Renal cortex interstitium (tissue), 11 donors: ENCODE measurements at regions not wholly inside any gene's neighbourhood (a gene's known extent, or its start where the extent isn't known, plus 50 kb on each side); places are given as distances from the start of the nearest gene placed in this dataset.

Experiments
- DNase-seq, 11 donors: peaks; one replicate each; pipeline ENCODE4 v3.0.0-alpha.2; 2013; ENCODE audit warnings: low read depth in 9 of 11, low spot score in 4 of 11; ENCODE audit errors: extremely low read depth in 1 of 11

DNA sequence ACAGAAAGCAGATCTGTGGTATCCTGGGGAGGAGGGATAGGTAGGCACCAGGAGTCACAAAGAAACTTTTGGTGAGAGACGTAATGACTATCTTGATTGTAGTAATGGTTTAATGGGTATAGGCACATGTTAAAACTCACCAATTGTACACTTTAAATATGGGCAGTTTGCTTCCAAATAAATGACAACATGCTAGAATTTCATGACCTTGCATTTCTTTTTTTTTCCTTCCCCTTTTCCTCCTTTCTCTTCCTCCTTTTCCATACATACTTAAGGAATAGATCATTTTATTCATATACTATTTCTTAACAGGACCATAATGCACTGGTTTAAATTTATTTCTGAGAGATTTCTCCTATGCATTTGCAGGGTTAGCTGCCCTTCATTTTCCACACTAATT, 341.8 kb downstream of the TMEM182 start:
- DNase-seq: no peak

DNA sequence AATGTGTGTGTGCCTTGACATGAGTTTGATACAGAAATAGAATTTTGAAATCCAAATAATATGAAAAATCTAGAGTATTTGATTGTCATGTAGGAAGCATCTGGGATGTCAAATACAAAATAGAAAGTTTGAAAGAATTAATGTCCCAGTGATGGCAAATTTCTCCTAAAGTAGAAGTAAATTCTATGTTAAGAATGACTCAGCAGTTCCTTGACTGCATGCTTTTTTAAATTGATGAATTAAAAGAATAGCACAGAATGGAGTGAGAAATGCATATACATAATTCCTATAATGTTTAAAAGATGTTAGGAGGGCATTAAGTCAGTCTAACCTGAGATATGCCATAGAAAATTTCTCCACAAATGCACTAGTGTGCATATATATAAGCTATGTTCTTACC, 357.5 kb downstream of the TMEM182 start:
- no peak for DNase-seq

DNA sequence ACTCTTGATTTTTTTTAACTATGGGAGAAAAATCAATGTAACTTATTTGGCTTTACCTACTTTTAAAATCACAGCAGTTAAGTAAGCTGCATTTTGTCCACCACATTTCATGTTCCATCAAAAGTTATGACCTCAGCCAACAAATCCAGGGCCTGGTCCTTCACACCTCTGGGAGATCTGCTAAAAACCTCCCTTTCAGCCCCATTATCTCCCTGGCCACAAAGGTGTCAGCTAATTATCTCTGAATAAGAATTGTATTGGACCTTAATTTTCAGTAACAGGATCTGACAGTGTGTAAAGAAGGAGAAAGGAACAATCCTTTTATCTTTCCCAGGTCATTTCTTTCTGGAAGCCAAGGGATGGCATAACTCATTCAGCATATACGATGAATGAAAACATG, 359.3 kb downstream of the TMEM182 start:
- DNase-seq: no peak

DNA sequence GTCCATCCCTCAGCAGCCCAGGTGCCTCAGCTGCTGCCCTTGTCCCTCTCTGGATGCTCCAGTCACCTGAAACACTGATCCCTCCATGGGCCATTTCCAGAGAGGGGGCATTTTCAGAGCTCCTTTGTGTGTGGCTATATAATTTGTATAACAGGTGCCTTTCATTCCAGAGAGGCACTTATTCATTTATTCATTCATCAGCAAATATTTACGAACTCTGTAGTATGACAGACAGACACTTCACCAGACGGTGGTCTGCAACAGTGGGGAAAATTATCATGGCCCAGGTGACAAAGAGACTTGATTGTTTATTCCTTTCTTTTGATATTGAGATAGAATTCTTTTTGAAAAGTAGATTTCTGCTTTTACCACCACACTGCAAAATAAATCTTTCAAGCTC, 361.7 kb downstream of the TMEM182 start:
- no peak for DNase-seq

DNA sequence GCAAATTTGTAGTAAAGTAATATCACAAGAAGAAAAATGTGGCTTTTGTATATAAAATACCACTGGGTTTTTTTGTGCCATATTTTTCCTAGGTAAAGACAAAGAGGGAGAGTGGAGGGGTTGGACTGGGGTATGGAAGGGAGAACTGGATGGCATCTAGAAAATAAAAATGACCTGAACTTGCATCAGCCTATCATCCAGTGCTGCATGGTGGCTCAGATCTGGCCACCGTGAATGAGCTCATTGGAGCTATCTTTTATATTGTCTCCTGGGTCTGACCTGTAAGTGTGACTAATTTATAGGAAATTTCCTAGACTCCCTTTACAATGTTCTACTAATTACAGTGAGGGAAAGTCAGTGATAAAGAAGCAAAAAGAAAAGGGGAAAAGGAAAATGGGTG, 369.0 kb downstream of the TMEM182 start:
- no peak for DNase-seq

DNA sequence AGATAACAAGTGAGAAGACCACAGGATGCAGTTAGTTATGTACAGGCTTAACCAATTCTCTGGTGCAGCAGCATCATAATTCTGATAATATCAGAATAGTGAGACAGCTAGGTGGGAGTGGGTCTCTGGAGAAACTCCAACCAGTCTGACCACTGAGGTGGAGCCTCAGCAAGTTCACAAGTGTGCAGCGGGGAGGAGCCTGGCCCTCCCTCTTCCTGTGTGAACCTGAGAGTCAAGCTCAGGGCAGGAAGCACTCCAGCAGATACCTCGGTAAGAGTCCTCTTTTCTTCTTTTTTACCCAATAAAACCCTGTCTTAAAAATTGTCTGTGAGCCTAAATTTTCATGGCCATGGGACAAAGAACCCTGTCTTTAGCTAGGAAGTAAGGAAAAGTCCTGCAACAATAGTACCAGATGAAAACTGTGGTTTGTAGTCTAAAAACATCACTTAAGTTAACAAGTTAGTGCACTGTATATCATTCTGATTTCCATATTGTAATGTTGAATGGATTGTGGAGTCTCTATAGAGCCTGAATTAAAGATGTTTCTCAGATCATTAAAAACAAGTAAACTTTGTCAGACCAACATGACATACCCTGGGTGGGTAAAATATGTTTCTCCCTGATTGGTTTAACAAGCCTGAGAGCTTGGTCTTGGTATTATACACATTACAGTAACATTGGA, 370.8 kb downstream of the TMEM182 start:
- no peak for DNase-seq

DNA sequence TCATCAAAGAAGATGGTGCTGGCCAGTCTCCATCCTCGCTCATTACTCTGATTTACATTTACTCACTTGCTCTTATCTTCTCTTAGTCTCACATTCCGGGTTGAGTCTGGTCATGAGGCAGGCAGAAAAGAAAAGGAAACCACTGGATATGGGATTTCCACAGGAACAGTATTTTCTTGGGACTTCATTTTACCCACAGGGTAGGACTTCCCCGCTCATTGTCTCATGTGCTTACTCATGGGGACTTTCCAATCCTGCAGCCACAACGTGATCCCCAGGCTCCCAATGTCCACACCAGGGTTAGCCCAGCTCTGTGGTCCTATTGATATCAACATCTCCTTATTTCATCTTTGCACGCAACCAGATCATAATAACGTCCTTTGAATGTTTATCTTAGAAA, 373.8 kb downstream of the TMEM182 start:
- DNase-seq: no peak

DNA sequence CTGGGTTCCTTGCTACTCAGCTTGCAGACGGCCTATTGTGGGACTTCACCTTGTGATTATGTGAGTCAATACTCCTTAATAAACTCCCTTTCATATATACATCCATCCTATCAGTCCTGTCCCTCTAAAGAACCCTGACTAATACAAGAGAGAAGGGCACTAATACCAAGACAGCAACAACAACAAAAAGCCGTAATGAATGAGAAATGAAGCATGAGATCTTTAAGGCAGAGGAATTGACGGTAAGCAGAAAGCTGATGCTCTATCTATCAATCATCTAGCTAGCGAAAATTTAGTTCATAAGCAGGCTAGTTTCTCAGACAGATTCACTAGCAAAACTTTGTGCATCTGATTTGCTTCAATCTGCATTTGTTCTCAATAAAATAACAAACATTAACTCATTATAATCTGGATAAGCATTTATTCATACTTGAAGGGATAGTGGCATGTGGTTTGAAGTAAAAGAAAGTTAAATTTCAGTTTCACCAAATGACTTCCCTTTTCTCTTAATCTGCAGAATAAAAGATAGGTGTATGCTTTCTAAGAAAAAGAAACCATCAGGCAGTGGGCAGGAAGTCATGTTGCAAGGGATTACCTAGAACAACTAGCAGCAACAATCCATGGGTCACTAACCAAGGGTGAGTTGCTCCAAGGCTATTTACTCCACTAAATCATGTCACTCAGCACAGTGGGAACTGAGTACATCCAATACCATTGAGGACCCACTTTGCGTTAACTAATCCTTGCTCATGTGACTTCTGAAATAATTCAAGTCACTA, 376.5 kb downstream of the TMEM182 start:
- DNase-seq: peak in 7 of 11 donors; percentile 12 to 59 (median 39)

DNA sequence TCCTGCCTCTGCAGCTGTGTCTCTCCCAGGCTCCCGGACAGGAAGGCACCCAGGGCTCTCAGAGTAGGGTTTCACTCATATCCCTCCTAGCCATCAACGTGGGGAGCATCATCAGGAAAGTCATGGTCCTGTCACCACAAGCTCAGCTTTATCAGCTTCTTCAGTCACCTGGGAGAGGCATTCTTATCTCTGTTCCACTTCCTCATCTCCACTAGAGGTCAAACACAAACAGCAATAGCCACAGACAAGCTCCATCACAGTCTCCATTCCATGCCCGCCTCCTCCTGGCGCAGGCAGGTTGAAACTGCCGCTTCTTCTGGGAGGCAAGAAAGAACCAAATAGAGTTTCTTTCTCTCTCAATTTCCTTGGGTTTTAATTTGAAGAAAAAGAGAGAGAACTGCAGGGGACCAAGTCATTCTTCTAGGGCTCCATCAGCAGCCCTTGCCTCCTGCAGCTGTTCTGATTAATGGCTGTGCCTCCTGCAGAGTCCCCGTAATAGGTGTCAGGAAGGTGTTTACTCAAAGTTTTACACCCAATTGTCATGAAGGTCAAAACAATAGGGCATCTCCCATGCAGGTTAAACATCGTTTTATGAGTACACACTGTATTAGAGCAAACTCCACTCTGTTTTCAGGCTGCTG, 377.9 kb downstream of the TMEM182 start:
- no peak for DNase-seq

DNA sequence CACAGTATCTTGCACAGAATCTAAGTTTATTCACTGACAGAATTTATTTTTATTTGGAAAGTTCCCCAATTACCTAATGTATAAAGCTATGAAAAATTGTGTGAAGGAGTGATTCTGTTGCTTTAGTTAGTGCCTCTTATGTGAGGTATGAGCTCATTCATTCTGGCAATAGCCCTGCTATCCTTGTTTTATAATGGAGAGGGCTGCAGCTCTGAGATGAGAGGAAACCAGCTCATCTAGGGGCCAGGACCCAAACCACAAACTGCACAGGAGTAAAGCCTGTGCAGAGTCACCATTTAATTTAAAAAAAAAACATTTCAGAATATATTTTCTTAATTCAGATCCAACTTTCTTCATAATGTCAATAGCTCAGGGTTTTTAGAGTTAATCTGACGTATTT, 383.0 kb downstream of the TMEM182 start:
- DNase-seq: no peak

DNA sequence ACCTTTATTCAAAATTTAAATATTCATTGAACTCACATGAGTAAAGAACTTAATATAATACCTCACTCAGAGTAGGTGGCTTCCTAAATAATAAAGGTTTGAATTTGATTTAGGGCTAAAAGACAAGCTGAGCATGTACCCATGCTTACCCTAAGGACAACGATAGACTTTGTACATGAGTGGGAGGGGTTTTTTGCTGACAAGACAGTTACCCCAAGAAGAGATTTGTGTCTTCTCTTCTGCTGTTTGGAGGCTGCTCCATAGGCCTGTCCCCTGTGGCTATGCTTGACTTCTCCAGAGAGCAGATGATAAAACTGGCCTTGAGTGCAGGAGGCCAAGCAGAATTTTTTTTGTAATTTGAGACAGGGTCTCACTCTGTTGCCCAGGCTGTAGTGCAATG, 383.9 kb downstream of the TMEM182 start:
- DNase-seq: no peak

DNA sequence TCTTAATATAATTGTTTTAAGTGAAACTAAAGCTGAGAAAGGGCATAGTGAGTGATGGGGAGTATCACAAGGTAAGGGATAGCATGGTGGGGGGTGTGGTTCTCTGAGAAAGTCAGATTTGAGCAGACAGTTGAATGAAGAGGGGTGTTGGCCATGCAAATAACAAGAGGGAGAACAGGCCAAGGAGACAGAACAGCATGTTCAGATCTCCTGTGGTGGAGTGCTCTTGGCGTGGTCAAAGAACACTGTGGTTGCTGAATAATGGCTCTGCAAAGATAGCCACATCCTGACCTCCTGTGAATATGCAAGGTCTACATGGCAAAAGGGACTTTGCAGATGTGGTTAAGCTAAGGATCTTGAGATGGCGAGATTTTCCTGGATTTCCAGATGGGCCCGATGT, 389.2 kb downstream of the TMEM182 start:
- DNase-seq: no peak

DNA sequence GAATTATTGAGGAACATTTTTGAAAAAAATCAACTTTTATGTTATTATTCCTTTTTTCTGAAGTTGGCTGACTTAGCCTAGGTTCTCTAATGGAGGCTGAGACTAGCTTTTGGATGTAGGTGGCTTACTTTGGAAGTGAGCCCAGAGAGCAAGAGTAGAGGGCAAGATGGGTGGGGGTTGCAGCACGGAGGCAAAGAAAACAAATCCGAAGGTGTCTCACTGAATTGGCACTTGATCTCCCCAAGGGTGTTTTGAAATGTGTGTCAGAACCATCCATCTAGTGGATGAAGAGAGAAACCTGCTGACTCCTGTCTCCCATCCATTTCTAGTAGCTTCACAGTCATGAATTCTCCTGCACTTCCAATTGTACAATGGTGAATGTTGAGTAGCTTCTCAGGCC, 390.7 kb downstream of the TMEM182 start:
- no peak for DNase-seq

DNA sequence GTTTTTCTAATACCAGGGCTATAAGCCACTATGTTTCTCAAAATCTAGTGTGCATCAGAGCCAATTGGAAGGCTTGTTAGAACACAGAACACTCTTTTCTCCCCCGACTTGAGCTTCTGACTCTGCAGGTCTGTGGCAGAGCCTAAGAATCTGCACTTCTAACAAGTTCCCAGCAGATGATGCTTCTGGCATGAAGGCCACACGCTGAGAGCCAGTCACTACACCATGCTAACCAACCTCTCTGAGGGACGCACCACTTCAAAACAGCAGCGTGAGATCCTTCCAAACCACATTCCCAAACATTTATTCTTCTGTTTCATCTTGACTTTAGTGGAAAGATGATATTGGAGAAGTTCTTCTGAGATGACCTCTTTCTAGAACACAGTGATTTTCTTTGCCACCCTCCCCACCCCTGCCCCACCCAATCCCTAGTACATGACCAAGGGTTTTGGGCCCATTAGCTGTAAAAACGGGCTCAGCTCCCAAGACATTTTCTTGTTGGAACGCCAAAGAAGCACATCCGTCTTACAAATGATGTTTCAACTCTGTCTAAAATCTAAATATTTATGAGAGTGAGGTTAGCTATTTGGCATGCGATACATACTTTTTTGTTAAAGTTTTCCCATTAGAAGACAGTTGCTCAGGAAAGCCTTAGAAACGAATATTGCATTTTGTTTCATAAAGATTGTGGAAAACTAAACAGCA, 391.9 kb downstream of the TMEM182 start:
- DNase-seq: no peak

DNA sequence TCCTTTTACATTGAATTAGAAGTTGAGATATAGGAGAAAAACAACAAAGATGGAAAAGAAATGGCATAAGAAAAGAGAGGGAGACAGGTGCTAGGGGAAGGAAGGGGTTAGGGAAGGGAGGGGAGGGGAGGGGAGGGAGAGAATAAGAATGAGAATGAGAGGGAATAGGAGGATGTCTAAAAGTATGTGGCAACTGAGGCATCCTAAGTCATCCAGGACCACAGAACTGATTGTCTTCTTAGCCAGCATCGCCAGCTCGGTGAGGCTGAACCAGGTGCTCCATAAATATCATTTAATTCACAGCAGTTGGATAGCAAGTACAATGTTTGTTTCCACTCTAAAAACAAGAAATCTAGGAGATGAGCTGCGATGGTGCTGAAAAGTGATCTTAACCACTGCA, 393.5 kb downstream of the TMEM182 start:
- no peak for DNase-seq

DNA sequence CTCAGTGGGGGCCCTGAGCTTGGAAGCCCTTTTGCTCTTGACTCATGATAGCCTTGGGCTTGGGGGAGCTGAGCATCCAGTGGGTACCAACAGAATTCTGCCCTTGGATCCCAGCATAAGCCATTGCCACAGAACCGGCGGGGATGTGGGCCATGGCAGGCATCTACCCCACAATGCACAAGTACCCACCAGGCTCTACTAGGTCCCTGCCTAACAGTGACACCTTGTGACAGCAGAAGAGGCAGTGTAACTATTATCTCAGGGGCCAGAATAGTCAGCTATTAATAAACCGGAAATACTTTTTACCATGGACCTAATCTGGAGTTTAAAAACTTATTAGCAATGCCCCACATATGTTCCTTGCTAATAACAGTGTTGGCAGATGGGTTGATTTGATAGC, 397.2 kb downstream of the TMEM182 start:
- no peak for DNase-seq

DNA sequence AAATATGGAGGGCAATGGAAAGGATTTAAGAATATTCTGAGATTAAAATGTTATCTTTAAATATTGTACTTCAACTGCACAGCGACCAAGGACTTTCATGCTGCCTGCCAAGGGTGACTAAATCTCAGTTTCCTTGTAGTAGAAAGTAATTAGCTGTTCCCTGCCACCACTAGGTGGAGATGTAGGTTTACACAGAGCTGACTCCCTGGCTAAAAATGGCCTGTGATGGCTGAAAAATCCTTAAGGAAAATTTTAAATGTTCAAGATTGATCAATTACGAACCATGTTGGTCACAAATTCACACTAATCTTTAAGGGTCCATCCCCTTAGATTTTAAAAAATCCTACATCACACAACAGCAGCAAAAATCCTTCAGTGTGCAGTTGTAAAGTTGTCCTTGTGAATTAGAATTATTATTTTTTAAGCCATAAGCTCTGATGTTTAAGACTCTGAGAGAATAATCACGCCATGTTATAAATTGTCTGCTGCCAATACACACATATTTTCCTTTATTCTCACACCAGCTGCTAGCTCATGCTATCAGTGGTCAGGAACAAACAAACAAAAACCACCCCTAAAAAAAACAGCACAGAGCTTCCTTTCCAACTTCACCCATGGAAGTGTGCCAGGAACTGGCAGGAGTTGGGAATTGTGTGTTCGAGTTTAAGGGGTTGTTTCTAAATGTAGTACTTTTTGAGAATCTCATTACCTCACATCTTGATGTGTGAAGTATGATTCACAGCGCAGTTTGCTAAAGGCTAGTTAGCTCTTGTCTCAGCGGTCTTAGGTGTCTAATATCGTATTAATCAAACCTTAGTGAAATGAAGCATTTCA, 399.8 kb downstream of the TMEM182 start:
- DNase-seq: peak in 10 of 11 donors; percentile 30 to 61 (median 53)

DNA sequence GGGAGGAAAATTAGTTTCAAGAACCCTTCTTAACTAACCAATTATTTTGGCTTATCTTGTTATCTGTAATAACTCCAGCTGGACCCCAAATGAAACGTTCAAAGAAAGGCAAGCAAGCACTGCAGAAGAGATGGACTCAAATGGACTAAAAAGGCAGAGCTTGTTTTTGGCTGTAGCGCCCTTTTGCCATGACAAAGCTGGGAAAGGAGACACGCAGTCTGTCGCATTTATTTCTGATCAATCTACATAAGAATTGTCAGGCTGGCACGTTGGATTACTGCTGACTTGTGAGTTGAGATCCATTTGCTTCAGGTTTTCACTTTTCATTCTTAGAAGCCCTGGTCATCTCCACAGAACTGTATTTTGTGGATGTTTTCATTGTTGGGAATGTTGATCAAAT, 402.9 kb downstream of the TMEM182 start:
- DNase-seq: no peak

DNA sequence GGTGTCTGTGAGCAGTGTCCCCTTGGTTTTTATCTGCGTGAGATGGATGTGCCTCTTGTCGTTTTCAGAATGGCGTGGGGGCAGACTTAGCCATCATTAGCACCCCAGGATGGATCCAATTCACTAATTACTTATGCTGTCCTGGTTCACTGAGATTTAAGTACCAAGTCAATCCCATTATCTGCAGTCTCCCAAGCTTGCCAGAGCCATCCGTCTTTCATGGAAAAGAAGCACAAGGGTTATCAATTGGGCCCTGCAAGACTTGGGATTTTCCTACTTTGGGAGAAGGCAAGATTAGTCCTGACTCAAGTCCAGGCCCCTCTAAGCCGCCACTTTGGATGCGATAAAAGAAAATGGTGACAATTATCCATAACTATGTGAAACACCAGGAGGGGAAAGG, 404.0 kb downstream of the TMEM182 start:
- no peak for DNase-seq
